ENCODE measurements at regions not wholly inside any gene's neighbourhood (a gene's known extent, or its start where the extent isn't known, plus 50 kb on each side); places are given as distances from the start of the nearest gene placed in this dataset.

GRCh38 chr7:22962775-22963350, 51.1 kb downstream of the HYCC1 start:
- TF ChIP-seq CTCF (IDR thresholded peaks at IDR 0.05) (no peak), EZH2 (IDR thresholded peaks at IDR 0.05; ENCODE audit: borderline replicate concordance, insufficient read depth, low read depth, low read length, poor library complexity, severe bottlenecking) (no peak)

Measured in B cell (primary cell).